GM12875 (cell line): ENCODE measurements at regions not wholly inside any gene's neighbourhood (a gene's known extent, or its start where the extent isn't known, plus 50 kb on each side); places are given as distances from the start of the nearest gene placed in this dataset.
"Not testable (repeated sequence)": the region's sequence is repeated elsewhere in the genome, so short reads cannot be mapped to it uniquely, and the experiment has no call there.

ENCODE experiments used
- H3K4me3 ChIP-seq: one replicate; pipeline ENCODE4 v1.5.1; 2011; ENCODE audit warnings: low read depth, low read length, control low read depth
- CTCF ChIP-seq: IDR thresholded peaks from 2 replicates; pipeline ENCODE4 v1.5.1; 2011; ENCODE audit warnings: low read depth, mild to moderate bottlenecking, control low read depth, inconsistent platforms, low read length, moderate library complexity, borderline replicate concordance; ENCODE audit not compliant: insufficient read depth

- H3K4me3 ChIP-seq, result no peak overlapping the region
- no peak for TF ChIP-seq CTCF
Measured at GRCh38 chr1:234950598-234950997, 178.0 kb downstream of the TOMM20 start.

DNA sequence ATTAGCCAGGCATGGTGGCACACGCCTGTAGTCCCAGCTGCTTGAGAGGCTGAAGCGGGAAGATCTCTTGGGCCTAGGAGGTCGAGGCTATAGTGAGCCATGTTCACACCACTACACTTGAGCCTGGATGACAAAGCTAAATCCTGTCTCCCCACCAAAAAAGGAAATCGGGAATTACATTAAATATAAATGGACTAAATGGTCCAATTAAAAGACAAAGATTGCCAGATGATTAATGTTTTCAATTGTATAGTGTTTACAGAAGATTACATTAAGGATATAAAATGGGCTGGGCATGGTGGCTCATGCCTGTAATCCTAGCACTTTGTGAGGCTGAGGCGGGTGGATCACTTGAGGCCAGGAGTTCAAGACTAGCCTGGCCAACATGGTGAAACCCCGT lies 179.1 kb downstream of the TOMM20 start:
- not testable (repeated sequence) for H3K4me3 ChIP-seq

DNA sequence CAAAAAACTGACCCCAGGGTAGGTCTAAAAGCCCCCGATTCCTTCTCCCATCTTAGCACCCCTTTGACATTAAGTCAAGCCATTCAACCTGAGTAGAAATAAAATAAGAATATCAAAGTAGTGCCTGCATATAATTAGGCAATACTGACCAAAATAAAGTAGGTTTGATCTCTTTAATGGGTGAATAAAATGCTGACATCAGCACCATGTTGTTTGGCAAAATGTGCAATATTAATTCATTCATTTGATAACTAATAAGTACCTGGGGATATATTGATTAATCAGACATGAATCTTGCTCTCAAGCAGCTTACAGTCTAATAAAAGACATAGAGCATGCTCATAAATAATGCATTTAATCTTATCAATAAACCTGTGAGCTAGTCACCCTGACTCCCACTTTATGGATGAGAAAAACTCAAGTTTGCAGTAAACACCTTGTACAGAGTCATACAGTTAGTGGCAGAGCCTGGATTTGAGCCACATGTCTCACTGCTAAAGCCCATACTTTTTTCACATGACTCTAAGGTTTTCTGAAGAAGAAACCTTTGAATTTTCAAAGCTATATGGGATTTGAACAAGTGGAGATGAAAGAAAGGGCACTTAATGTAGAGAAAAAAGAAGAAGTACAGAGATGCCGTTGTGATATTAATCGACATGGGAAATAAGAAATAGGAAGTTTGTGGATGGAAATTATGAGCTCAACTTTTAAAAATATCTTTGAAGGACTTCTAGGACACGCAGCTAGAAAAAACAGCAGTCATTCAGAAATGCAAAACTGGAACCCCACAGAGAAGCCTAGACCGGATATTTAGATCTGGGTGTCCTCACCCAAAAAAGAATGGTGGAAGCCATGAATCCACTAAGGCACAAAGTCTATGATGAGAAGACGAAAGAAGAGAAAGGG lies 183.9 kb downstream of the TOMM20 start:
- H3K4me3 ChIP-seq, result no peak overlapping the region
- no peak for TF ChIP-seq CTCF

DNA sequence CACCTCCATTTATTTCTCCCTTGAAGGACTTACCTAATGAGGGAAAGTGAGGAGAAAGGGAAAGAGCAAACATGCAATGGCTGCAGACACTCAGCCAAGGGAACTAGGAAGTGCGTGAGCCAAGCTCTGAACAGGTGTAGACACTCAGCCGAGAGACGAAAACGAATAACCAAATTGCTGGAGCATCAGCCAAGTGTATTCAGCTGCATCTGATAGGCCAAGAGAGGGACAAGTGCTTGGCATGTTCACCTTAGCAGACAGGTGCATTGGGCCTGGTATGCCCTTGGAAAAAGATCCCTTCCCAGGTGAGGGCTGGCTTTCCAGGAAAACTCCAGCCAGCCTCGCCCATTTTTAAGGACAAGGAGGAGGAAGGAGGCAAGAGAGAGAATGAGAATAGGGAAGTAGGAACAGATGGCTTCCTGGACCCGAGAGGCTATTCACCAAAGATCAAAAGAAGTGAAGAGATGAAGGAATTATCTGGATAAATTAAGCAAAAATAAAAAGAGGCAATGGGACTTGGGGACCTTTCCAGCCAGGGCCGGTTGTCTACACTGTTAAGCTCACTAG lies 184.7 kb downstream of the TOMM20 start:
- H3K4me3 ChIP-seq, result no peak overlapping the region
- no peak for TF ChIP-seq CTCF

DNA sequence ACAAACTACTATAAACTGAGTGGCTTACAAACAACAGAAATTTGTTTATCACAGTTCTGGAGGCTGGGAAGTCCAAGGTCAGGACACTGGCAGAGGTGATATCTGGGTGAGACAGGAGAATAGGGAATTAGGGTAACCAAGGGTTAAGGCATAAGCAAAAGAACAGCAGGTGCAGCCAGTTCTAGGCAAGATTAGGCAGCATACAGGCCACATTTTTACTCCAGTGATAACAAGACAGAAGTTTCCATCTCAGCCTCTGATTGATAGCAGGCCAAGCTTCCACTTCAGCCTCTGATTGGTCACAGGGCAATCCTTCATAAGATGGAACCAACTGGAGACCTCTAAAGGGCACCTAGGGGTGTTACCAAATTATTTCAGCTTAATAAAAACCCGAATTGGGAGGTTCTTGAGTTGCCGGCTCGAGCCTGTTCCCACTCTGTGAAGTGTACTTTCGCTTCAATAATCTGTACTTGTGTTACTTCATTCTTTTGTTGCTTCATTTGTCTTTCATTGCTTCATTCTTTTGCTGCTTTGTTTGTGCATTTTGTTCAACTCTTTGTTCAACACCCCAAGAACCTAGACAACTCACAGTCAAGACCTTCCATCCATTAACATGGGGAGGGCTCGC lies 185.6 kb downstream of the TOMM20 start:
- no peak overlapping the region for H3K4me3 ChIP-seq
- TF ChIP-seq CTCF, result no peak

GRCh38 chr1:234942012-234942332 lies 186.7 kb downstream of the TOMM20 start:
- no peak for TF ChIP-seq CTCF
- no peak overlapping the region for H3K4me3 ChIP-seq

GRCh38 chr1:234941321-234942011 lies 187.2 kb downstream of the TOMM20 start:
- no peak overlapping the region for H3K4me3 ChIP-seq
- TF ChIP-seq CTCF, result no peak
